A549 (cell line): ENCODE measurements at regions not wholly inside any gene's neighbourhood (a gene's known extent, or its start where the extent isn't known, plus 50 kb on each side); places are given as distances from the start of the nearest gene placed in this dataset.

Experiments used
- ATAC-seq, 2 experiments: fragments of 200-7000 bp in 1 of 2; fragments of >200 bp in 1 of 2; cut with Nextera tagmentation in 1 of 2; cut with Tn5 transposase in 1 of 2; 3 replicates each; pipeline versions ENCODE4 v1.8.0 to v1.9.1; 2018 to 2020; ENCODE audit warnings: mild to moderate bottlenecking in 1 of 2, moderate library complexity in 1 of 2
- CTCF ChIA-PET: fragments of 300-600 bp; sonication (Branson Sonifier 250); formaldehyde crosslinking; extraction: SDS; loops from one replicate; lab custom pipeline; 2021; ENCODE audit warnings: antibody characterized with exemption, inconsistent platforms; lab: Yijun Ruan, JAX
- POLR2A ChIA-PET: fragments of 350-600 bp; formaldehyde crosslinking; extraction: SDS; loops from one replicate; lab custom pipeline; 2021; ENCODE audit warnings: antibody characterized with exemption, inconsistent platforms; lab: Yijun Ruan, JAX
- DNase-seq, 2 experiments: peaks; one replicate each; pipeline versions ENCODE4 v3.0.0 to v3.0.0-alpha.2; 2011 to 2016; ENCODE audit warnings: low read depth in 1 of 2, low spot score in 1 of 2
- FAIRE-seq: peaks from 2 replicates; lab custom pipeline; 2011; peaks lifted over from hg19 to GRCh38; lab: Jason Lieb, UNC
- H3K27ac ChIP-seq, 2 experiments: fragments of >200 bp; sonication (Bioruptor Twin); formaldehyde crosslinking; 3 replicates each; pipeline ENCODE4 v1.5.1; 2016 to 2017
- H3K4me1 ChIP-seq: fragments of >200 bp; sonication (Bioruptor Twin); formaldehyde crosslinking; 3 replicates; pipeline ENCODE4 v1.6.1; 2016
- H3K4me2 ChIP-seq: fragments of >200 bp; sonication (Bioruptor Twin); formaldehyde crosslinking; 3 replicates; pipeline ENCODE4 v1.6.1; 2016
- H3K4me3 ChIP-seq: fragments of >200 bp; sonication (Bioruptor Twin); formaldehyde crosslinking; 3 replicates; pipeline ENCODE4 v1.5.1; 2016
- H3K9me3 ChIP-seq: fragments of >200 bp; sonication (Bioruptor Twin); formaldehyde crosslinking; 3 replicates; pipeline ENCODE4 v1.6.1; 2016
- BHLHE40 ChIP-seq: IDR thresholded peaks from 2 replicates; pipeline ENCODE4 v1.6.1; 2012; ENCODE audit warnings: low read depth, low read length, inconsistent platforms
- CBX2 ChIP-seq: fragments of 200-600 bp; sonication (generic); IDR thresholded peaks from 2 replicates; pipeline ENCODE4 v1.6.1; 2016; ENCODE audit warnings: low read depth, mild to moderate bottlenecking, borderline replicate concordance
- EP300 ChIP-seq, 2 experiments: fragments of >200 bp; sonication (Bioruptor Twin); formaldehyde crosslinking; IDR thresholded peaks; 2 replicates in 1 of 2; 3 replicates in 1 of 2; pipeline ENCODE4 v1.6.1; 2016 to 2017
- ESRRA ChIP-seq: fragments of 150-350 bp; IDR thresholded peaks from 2 replicates; pipeline ENCODE4 v1.6.1; 2014; ENCODE audit warnings: mild to moderate bottlenecking, low read length, borderline replicate concordance
- FOSB ChIP-seq: fragments of 250-450 bp; sonication (Bioruptor Pico); IDR thresholded peaks from 2 replicates; pipeline ENCODE4 v1.5.0; 2020; ENCODE audit warnings: mild to moderate bottlenecking, moderate library complexity
- FOSL2 ChIP-seq, 2 experiments: fragments of 450-650 bp in 1 of 2; fragments of >200 bp in 1 of 2; sonication (Bioruptor Twin) in 1 of 2; formaldehyde crosslinking; IDR thresholded peaks; 2 replicates each; pipeline versions ENCODE4 v1.5.0 to v1.6.1; 2016 to 2020; ENCODE audit warnings: mild to moderate bottlenecking in 1 of 2, moderate library complexity in 1 of 2
- HDAC2 ChIP-seq: fragments of 200-600 bp; sonication (generic); IDR thresholded peaks from 2 replicates; pipeline ENCODE4 v1.6.1; 2016
- HEYL ChIP-seq: fragments of 250-450 bp; sonication (Bioruptor Pico); IDR thresholded peaks from 2 replicates; pipeline ENCODE4 v1.8.0; 2021; ENCODE audit warnings: mild to moderate bottlenecking, moderate library complexity
- HOXB13 ChIP-seq: fragments of 250-450 bp; sonication (Bioruptor Pico); IDR thresholded peaks from 2 replicates; pipeline ENCODE4 v1.5.0; 2020; ENCODE audit warnings: low read depth, mild to moderate bottlenecking, moderate library complexity
- HOXB5 ChIP-seq: fragments of 250-450 bp; sonication (Bioruptor Pico); IDR thresholded peaks from 2 replicates; pipeline ENCODE4 v1.5.0; 2020; ENCODE audit warnings: mild to moderate bottlenecking, moderate library complexity
- JUN ChIP-seq, 2 experiments: fragments of >200 bp; sonication (Bioruptor Twin); formaldehyde crosslinking; IDR thresholded peaks; 2 replicates in 1 of 2; 3 replicates in 1 of 2; pipeline ENCODE4 v1.6.1; 2016 to 2017
- KDM1A ChIP-seq: fragments of 200-600 bp; sonication (generic); IDR thresholded peaks from 2 replicates; pipeline ENCODE4 v1.6.1; 2016; ENCODE audit warnings: low read depth, mild to moderate bottlenecking
- KDM5A ChIP-seq: fragments of 200-600 bp; sonication (generic); IDR thresholded peaks from 2 replicates; pipeline ENCODE4 v1.6.1; 2016; ENCODE audit warnings: antibody characterized with exemption, mild to moderate bottlenecking
- MAZ ChIP-seq: fragments of 150-350 bp; IDR thresholded peaks from 2 replicates; pipeline ENCODE4 v1.6.1; 2014; ENCODE audit warnings: antibody characterized with exemption, low read depth, low read length, borderline replicate concordance
- MYC ChIP-seq: IDR thresholded peaks from 2 replicates; pipeline ENCODE4 v1.6.1; 2012; ENCODE audit warnings: mild to moderate bottlenecking, inconsistent platforms, low read length, improper control_type of control experiment, borderline replicate concordance
- NFE2L2 ChIP-seq: fragments of 150-350 bp; conservative IDR thresholded peaks from 2 replicates; pipeline ENCODE4 v1.6.1; 2014; ENCODE audit warnings: low read length
- NPAS2 ChIP-seq: fragments of 250-450 bp; sonication (Bioruptor Pico); IDR thresholded peaks from 2 replicates; pipeline ENCODE4 v1.8.0; 2022; ENCODE audit warnings: mild to moderate bottlenecking, moderate library complexity, borderline replicate concordance
- NR3C1 ChIP-seq: fragments of >200 bp; sonication (Bioruptor Twin); formaldehyde crosslinking; IDR thresholded peaks from 3 replicates; pipeline ENCODE4 v1.6.1; 2017
- PHF8 ChIP-seq: fragments of 200-600 bp; sonication (generic); IDR thresholded peaks from 2 replicates; pipeline ENCODE4 v1.6.1; 2016; ENCODE audit warnings: low read depth, mild to moderate bottlenecking, antibody characterized with exemption, moderate library complexity, borderline replicate concordance
- POLR2A ChIP-seq: IDR thresholded peaks from 2 replicates; pipeline ENCODE4 v1.6.1; 2012; ENCODE audit warnings: mild to moderate bottlenecking, low read length
- RNF2 ChIP-seq: fragments of 200-600 bp; sonication (generic); IDR thresholded peaks from 2 replicates; pipeline ENCODE4 v1.6.1; 2016; ENCODE audit warnings: low read depth, mild to moderate bottlenecking, antibody characterized with exemption, moderate library complexity, borderline replicate concordance
- SMC3 ChIP-seq: fragments of >200 bp; sonication (Bioruptor Twin); formaldehyde crosslinking; IDR thresholded peaks from 3 replicates; pipeline ENCODE4 v1.6.1; 2018; ENCODE audit warnings: inconsistent platforms
- TP53 ChIP-seq: fragments of 250-450 bp; sonication (Bioruptor Pico); IDR thresholded peaks from 2 replicates; pipeline ENCODE4 v1.5.0; 2021; ENCODE audit warnings: mild to moderate bottlenecking, moderate library complexity
- WGBS: methylation state at CpG from one replicate; pipeline ENCODE4 v1.1.6; 2017; ENCODE audit errors: missing lambda C conversion rate; 5-methylcytosine and 5-hydroxymethylcytosine counted together
- TF ChIP-seq, protein P1 (sequence below): fragments of 250-450 bp; sonication (Bioruptor Pico); IDR thresholded peaks from 2 replicates; pipeline ENCODE4 v1.5.0; 2020; ENCODE audit warnings: low read depth, mild to moderate bottlenecking, moderate library complexity
- TF ChIP-seq, protein P2 (sequence below): fragments of >200 bp; sonication (Bioruptor Twin); formaldehyde crosslinking; IDR thresholded peaks from 3 replicates; pipeline ENCODE4 v1.6.1; 2016
- TF ChIP-seq, protein P3 (sequence below): fragments of 450-650 bp; IDR thresholded peaks from 2 replicates; pipeline ENCODE4 v1.6.1; 2014; ENCODE audit warnings: antibody characterized with exemption
- TF ChIP-seq, protein P4 (sequence below): IDR thresholded peaks from 2 replicates; pipeline ENCODE4 v1.6.1; 2012
- TF ChIP-seq, protein P5 (sequence below): fragments of >200 bp; sonication (Bioruptor Twin); formaldehyde crosslinking; IDR thresholded peaks from 3 replicates; pipeline ENCODE4 v1.5.1; 2016

DNA sequence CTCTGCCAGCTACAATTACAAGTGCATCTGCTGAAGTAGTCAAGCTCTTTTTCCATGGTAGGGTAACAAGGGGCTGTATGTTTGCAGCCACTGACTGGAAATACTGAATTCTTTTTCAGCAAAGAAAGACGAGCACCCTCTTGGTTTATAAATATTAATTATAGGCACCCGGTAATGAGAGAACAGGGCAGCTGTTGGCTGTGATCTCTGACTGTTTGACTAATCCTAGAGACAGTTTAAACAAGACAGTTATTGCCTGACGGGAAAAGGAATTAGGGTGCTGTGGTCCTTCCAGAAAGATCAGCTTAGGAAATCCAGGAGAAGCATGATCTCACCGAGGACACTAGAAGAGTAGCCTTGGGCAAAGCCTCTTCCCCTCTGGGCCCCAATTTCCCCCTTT, 183.7 kb upstream of the ZC3H12A start (continued):
- no peak for TF ChIP-seq PHF8
- no peak for TF ChIP-seq TP53 (CRISPR knock-in tag)
- no peak for TF ChIP-seq KDM5A
- no peak for TF ChIP-seq CBX2
- no peak for TF ChIP-seq BHLHE40
- TF ChIP-seq, protein P1, sequence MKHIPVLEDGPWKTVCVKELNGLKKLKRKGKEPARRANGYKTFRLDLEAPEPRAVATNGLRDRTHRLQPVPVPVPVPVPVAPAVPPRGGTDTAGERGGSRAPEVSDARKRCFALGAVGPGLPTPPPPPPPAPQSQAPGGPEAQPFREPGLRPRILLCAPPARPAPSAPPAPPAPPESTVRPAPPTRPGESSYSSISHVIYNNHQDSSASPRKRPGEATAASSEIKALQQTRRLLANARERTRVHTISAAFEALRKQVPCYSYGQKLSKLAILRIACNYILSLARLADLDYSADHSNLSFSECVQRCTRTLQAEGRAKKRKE = no peak
- TF ChIP-seq FOSL2 (IDR thresholded peaks at IDR 0.05) = no peak
- TF ChIP-seq FOSL2 (CRISPR knock-in tag; IDR thresholded peaks at IDR 0.05) = no peak

DNA sequence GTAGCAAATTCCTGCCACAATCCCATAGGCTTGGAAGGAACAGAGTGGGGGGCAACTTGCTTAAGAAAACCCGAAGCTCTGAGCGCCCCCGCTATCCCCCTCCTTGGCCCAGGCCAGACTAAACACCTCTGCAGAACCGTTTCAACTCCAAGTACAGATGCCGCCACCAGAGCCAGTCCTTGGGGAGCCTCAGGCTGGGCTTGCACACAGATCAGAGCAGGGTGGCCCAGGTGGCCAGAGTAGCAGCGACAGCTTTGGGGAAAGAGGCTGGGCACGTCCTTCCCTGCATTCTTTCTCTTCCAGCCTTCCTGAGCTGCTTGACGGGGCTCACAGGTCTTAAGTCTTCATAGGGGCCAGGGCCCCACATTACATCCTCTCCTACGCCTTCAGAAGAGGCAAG, 181.6 kb upstream of the ZC3H12A start:
- no peak for FAIRE-seq
- ChIA-PET CTCF (no interaction called here), POLR2A (no interaction called here)
- ATAC-seq = no peak
- 9% methylated on average over 5 of the region's 9 CpGs for WGBS
- Histone ChIP-seq H3K27ac (no peak overlapping the region), H3K4me3 (no peak overlapping the region), H3K9me3 (no peaks in the 10 kb centered on the region), H3K4me2 (no peak overlapping the region), H3K4me1 (no peaks in the 10 kb centered on the region)
- DNase-seq = no peak
- TF ChIP-seq, protein P1 = no peak
- TF ChIP-seq PHF8 = no peak
- TF ChIP-seq MYC = no peak
- TF ChIP-seq, protein P2, sequence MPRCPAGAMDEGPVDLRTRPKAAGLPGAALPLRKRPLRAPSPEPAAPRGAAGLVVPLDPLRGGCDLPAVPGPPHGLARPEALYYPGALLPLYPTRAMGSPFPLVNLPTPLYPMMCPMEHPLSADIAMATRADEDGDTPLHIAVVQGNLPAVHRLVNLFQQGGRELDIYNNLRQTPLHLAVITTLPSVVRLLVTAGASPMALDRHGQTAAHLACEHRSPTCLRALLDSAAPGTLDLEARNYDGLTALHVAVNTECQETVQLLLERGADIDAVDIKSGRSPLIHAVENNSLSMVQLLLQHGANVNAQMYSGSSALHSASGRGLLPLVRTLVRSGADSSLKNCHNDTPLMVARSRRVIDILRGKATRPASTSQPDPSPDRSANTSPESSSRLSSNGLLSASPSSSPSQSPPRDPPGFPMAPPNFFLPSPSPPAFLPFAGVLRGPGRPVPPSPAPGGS = no peak
- TF ChIP-seq, protein P3, sequence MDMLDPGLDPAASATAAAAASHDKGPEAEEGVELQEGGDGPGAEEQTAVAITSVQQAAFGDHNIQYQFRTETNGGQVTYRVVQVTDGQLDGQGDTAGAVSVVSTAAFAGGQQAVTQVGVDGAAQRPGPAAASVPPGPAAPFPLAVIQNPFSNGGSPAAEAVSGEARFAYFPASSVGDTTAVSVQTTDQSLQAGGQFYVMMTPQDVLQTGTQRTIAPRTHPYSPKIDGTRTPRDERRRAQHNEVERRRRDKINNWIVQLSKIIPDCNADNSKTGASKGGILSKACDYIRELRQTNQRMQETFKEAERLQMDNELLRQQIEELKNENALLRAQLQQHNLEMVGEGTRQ = no peak
- TF ChIP-seq NFE2L2 = no peak
- no peak for TF ChIP-seq RNF2
- TF ChIP-seq SMC3 = no peak
- no peak for TF ChIP-seq HDAC2
- no peak for TF ChIP-seq ESRRA
- no peak for TF ChIP-seq NPAS2 (CRISPR knock-in tag)

DNA sequence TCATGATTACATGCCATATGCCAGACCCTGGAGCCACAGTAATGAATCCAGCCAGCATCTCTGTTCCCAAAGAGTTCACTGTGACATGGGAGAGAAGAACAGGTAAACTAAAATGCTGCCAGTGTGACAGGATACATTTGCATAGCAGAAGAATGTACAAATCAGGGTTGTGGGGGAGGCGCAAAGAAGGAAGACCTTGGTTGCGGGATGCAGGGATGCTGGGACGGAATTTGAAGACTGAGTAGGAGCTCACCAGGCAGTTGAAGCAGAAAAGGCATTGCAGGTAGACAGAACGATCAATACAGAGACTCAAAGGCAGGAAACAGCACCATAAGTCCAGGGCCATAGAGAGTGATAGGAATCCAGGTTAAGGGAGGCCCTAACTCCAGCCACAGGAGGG, 180.3 kb upstream of the ZC3H12A start:
- ATAC-seq (no peak), FAIRE-seq (no peak), DNase-seq (no peak)
- POLR2A ChIA-PET = no interaction called here
- no peak overlapping the region for H3K4me2 ChIP-seq
- no peaks in the 10 kb centered on the region for H3K4me1 ChIP-seq
- H3K9me3 ChIP-seq = no peaks in the 10 kb centered on the region
- WGBS = 23% methylated on average over 4 of the region's 4 CpGs
- TF ChIP-seq RNF2 (no peak), TP53 (CRISPR knock-in tag) (no peak), NFE2L2 (no peak), MAZ (no peak), POLR2A (no peak), HOXB13 (CRISPR knock-in tag) (no peak), EP300 (IDR thresholded peaks at IDR 0.05) (no peak), SMC3 (no peak), ESRRA (no peak), KDM1A (no peak), JUN (IDR thresholded peaks at IDR 0.05) (no peak), HEYL (CRISPR knock-in tag) (no peak), HOXB5 (CRISPR knock-in tag) (no peak), NR3C1 (no peak), FOSB (CRISPR knock-in tag) (no peak)
- TF ChIP-seq, protein P4, sequence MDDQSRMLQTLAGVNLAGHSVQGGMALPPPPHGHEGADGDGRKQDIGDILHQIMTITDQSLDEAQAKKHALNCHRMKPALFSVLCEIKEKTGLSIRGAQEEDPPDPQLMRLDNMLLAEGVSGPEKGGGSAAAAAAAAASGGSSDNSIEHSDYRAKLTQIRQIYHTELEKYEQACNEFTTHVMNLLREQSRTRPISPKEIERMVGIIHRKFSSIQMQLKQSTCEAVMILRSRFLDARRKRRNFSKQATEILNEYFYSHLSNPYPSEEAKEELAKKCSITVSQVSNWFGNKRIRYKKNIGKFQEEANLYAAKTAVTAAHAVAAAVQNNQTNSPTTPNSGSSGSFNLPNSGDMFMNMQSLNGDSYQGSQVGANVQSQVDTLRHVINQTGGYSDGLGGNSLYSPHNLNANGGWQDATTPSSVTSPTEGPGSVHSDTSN = no peak
- TF ChIP-seq, protein P1 = no peak
- TF ChIP-seq, protein P5, sequence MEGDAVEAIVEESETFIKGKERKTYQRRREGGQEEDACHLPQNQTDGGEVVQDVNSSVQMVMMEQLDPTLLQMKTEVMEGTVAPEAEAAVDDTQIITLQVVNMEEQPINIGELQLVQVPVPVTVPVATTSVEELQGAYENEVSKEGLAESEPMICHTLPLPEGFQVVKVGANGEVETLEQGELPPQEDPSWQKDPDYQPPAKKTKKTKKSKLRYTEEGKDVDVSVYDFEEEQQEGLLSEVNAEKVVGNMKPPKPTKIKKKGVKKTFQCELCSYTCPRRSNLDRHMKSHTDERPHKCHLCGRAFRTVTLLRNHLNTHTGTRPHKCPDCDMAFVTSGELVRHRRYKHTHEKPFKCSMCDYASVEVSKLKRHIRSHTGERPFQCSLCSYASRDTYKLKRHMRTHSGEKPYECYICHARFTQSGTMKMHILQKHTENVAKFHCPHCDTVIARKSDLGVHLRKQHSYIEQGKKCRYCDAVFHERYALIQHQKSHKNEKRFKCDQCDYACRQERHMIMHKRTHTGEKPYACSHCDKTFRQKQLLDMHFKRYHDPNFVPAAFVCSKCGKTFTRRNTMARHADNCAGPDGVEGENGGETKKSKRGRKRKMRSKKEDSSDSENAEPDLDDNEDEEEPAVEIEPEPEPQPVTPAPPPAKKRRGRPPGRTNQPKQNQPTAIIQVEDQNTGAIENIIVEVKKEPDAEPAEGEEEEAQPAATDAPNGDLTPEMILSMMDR = no peak
- CTCF ChIA-PET = no interaction called here
- no peak overlapping the region for H3K4me3 ChIP-seq
- no peak overlapping the region for H3K27ac ChIP-seq
